ENCODE measurements at regions not wholly inside any gene's neighbourhood (a gene's known extent, or its start where the extent isn't known, plus 50 kb on each side); places are given as distances from the start of the nearest gene placed in this dataset.

DNA sequence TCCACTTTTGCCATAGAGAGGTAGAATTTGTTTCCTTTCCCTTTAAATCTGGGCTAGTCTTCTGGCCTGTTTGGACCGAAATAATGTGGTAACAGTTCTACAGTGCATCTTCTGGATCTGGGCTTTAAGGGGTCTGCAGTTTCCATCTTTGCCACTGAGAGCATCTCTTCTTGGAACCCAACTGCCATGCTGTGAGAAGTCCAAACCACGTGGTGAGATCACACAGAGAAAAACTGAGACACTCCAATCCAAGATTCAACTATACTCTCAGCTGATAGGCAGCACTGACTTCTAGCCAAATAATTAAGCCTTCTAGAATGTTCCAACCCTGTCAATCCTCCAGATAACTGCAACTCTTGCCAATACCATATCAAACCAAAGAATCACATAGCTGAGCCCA is 261.1 kb downstream of the INSIG2 start:
- DNase-seq (ENCODE audit: low read depth in 3 of 3, low spot score in 1 of 3) = no peak

DNA sequence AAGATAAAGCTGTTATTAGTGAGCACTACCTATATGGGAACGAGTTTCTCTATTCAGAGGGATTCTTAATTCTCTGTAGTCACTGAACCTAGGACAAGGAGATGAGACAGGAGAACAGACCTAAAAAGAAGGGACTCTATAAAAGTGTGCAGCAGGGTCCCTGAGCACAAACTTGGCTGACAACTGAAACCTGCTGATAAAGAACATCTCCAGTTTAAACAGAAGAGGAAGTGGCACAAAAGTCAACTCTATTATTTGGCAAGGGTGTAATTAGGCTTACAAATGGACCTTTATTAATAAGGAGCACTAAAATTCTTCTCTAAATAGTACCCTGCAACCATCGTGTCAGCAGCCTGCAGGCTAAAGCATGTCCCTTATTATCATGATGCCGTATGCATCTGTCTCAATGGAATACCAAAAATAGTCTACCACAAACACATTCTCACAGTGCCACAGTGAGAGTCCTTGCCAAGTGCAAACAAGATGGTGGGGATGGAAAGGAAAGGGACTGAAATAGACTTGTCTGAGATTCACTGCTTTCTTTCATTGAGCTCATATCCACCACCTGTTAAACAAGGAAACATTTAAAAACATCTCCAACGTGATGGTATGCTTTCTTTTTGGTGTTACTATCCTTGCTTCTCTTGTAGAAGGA is 260.2 kb downstream of the INSIG2 start:
- no peak for DNase-seq (ENCODE audit: low read depth in 3 of 3, low spot score in 1 of 3)

DNA sequence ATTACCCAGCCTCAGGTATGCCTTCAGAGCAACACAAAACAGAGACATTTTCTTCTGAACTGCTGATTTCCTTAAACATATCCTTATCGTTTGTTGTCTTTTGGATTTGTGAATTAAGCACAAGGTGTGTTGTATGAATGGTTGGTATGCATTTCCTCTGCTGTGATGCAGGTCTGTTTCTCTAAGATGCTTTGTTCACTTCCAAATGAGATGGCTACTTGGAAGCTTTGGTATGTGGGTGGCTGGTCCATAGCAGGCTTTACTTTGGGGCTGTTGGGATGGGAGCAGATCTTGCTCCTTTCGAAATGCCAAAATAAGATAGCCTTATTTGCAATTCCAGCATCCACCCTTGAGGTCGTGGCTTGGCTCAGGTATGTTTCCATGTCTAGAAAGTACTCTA is 257.2 kb downstream of the INSIG2 start:
- DNase-seq (ENCODE audit: low read depth in 3 of 3, low spot score in 1 of 3) = no peak

DNA sequence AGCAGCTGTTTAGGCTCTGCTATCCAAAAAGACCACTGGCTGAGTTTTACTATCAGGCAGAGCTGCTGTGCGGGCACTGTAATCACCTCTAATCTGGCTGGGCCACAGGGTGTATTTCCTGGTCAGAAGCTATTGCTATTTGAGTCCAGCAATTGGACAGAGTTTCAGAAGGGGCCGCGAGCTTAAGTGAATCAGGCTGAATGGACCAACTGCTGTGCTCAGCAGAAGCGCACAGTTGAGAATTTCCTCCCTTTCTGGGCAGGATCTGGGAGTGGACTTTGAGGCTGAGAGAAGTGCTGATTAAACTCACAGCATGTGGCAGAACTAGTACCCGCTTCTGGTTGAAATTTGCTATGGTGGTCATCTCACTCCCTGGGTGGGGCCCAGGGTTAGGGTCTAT is 251.8 kb downstream of the INSIG2 start:
- no peak for DNase-seq (ENCODE audit: low read depth in 3 of 3, low spot score in 1 of 3)

DNA sequence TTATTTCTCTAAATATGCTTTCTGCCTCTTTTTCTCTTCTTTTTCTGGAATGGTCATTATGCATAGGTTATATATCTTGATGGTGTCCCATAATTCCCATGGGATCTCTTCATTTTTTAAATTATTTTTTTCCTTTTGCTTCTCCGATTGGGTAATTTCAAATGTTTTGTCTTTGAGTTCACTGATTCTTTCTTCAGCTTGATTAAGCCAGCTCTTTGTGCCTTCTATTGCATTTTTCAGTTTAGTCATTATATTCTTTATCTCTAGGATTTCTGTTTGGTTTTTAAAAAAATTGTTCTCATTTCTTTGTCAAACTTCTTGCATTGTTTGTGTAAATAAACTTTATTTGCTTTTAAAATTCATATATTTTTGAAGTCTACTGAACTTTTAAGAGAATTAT is 251.1 kb downstream of the INSIG2 start:
- DNase-seq (ENCODE audit: low read depth in 3 of 3, low spot score in 1 of 3) = no peak

DNA sequence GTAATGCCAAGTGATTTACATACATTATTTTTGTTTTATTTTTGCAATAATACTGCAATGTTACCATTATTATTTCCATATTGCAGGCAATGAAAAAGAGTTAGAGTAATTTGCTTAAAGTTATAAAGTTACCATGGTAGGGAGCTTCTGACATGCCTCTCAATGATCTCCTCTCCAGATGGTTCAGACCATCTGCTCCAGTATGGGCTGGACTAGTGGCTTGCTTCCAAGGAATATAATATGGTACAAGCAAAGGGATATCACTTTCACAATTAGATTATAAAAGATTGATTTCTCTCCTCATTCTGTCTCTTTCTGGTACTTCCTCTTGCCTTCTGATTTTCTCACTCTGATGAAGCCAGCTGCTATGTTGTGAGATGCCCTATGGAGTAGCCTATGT is 245.4 kb downstream of the INSIG2 start:
- no peak for DNase-seq (ENCODE audit: low read depth in 3 of 3, low spot score in 1 of 3)

DNA sequence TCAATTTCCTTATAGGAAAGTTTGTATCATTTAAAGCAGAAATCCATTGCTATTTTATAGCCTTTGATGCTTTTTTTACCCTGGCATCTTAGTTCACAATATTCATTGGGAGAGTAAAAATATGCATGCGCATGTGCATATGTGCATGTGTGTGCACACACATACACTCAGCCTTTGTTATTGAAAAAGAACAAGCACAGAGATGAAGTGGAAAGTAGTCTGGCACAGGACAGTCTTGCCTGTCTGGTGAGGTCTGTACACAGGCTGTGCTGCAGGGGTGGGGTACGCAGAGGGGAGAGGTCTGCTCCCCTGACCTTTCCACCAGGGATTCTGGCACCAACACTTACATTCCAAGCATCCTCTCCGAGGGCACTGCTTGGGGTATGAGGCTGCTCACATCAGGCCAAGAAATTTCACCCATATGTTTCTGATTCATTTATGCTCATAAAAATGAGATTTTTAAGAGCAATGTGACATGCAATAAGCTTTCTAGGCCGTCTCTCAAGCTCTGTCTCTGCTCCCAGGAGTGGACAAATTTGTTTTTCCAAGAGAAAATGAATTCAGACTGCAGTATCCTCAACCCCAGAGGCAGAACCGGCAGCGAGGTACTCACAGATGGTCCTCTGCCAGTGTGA is 237.2 kb downstream of the INSIG2 start:
- DNase-seq (ENCODE audit: low read depth in 3 of 3, low spot score in 1 of 3) = no peak

DNA sequence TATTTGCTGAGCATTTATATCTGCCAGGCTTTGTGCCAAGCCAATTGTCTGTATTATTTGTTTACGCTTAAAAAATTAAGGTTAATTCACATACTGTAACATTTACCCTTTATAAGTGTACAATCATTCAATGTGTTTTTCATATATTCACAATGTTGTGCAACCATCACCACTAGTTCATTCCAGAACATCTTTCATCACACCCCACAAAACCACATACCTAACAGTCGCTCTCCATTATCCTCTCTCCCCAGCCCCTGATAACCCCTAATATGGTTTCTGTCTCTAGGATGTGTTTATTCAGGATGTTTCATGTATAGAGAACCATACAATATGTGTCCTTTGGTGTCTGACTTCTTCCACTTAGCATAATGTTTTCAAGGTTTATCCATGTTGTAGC is 234.1 kb downstream of the INSIG2 start:
- no peak for DNase-seq (ENCODE audit: low read depth in 3 of 3, low spot score in 1 of 3)

DNA sequence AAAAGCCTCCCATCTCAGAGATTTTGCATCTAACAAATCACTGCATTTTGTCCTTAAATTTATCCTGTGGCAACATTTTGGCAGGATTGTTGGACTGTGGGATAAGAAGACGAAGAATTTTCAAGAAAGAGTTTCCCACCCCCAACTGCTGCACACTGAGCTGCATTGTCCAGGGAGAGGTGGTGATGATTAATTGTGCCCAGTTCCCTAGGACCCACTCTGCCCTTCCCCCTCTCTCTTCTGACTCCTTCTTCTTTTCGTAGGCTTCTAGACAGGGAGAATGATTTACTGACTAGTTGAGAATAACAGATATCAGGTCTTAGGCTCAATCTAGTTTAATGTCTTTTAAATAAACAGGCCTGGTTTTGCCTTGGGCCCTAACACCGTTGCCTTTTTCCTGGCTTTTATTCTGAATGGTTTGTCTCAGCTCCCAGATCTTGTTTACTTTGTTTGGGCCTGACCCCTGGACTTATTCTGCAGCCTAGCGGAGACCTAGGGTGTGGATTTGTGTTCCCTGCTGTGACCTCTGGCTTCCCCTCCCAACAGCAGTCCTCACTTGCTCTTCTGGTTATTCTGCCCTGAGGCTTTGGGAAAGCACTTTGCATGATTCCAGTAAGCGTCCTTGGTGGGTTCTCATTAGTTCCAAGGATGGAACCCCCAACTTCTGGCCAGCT is 233.3 kb downstream of the INSIG2 start:
- no peak for DNase-seq (ENCODE audit: low read depth in 3 of 3, low spot score in 1 of 3)

DNA sequence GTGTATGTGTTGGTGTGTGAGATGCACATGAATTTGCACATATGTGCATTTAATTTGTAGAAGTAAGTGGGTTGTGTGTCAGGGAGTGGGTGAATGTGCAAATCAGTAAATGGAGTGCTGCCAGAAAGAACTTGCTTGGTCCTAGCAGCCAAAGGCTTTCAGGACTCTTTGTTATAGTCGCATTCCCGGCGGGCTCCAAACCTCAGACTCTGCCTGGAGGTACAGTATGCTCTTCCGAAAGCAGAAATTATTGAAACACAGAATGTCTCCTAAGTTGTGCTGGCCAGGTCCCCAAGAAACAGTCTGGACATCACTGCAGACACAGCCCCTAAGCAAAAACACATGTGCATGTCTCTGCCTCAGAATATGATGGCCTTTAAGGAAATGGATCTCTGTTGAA is 232.4 kb downstream of the INSIG2 start:
- DNase-seq (ENCODE audit: low read depth in 3 of 3, low spot score in 1 of 3) = no peak

DNA sequence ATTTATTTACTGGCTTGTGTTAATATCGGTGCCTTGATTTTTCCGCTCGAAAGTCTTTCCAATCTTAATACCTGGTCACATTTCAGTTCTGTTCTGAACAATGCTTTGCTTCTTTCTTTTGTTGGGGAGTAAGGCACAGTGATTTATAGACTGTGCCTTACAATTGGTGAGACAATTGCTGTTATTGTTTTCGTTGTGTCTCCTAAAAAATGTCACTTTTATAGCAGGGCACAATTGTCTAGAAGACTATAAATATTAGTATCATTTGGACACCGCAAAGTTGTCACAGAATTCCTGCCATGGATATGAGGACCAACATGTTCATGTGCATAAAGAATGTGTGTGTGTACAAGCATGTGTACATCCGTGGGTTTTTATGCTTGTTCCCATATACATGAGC is 231.9 kb downstream of the INSIG2 start:
- no peak for DNase-seq (ENCODE audit: low read depth in 3 of 3, low spot score in 1 of 3)

DNA sequence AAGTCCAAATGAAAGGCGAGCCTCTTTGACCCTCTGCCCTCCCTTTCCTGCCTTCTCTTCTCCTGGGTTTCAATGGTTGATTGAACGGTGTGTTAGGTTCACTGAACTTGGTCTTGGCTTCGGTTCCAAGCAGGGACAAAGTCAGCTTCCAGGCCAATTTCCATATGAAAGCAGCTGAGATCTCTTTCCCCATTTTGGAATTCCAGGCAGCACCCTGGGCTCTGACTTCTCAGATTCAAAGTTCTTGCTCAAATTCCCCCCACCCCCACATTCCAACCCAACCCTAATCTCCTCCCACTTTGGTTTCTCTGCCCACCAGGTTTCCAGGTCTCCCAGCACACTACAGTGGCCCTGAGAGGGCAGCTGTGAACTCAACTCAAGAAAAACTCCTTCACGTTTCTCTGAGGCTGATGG is 231.0 kb downstream of the INSIG2 start:
- DNase-seq (ENCODE audit: low read depth in 3 of 3, low spot score in 1 of 3) = no peak

DNA sequence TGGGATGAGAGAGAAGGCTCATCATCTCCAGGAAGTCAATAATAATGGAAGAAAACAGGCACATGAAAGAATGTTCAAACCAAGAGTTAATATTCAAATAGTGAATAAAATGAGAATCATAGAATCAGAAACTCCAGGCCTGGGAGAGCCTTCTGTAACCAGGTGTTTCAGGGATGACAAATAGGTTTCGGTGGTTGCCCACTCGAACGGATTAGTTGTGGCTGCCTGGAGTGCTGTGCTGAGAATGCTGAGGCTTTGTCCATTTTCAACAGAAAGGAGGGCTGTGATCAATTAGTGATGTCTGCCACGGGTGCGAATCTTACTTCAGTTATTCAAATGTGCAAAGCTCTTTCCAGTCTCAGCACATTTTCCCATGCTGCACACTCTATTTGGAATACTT is 227.3 kb downstream of the INSIG2 start:
- no peak for DNase-seq (ENCODE audit: low read depth in 3 of 3, low spot score in 1 of 3)

DNA sequence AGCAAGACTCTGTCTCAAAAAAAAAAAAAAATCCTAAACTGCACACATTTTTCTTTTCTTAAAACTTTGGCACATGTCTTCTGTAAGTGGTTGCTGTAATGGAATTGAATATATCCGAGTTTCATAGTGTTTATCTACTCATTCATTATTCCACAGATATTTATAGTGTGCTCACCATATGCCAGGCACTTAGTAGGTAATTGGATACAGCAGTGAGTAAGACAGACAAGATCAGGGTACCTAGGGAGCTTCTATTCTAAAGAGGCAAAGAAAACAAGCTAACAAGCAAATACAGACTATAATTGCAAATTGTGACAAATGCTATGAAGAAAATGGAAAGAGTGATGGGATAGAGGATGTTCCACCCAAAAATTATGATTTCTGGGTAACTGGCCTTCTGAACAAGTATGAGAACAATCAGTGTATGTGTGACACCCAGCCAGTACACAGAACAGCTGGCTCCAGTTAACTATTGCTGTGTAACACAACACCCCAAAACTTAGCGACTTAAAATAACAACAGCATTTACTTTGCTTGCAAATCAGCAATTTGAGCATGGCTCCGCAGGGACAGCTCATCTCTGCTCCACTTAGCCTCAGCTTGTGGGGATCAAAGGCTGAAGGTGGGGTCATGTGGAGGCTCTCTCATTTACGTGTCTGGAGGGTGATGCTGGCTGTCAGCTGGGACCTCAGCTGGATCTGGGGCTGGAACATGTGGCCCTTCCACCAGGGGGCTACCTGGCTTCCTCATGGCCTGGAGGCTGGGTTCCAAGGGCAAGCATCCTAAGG is 224.9 kb downstream of the INSIG2 start:
- no peak for DNase-seq (ENCODE audit: low read depth in 3 of 3, low spot score in 1 of 3)

DNA sequence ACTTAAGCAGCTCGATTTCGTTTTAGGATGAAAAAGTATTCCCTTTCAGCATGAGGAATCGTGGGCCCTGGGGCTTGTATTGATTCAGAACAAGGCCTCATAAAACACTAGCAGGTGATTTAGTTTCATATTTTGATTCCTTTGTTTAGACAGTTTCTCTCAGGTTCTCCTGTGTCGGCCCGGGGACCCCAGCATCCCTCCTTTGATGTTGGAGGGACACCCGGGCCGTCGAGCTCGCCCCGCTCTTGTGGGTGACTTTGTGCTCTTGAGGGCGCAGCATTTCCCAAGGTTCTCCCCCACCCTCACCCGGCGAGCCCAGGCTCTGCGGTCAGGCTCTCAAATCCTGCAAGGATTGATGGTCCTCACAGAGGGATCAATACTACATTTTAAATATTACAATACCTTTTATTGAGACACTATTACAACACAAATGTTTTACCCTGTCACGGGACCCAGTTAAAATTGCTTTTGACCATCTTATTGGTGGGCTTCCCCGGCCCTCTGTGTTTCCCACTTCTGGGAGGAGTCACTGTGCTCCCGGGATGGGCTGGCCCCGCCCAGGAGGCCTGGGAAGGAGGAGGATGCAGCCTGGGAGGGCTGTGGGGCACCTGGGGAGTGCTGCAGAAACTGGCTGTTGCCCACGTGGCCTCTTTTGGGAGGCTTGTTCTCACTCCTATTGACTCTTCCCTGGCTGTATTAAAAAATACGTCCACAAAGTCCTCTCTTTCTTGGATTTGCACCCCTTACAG is 222.6 kb downstream of the INSIG2 start:
- DNase-seq (ENCODE audit: low read depth in 3 of 3, low spot score in 1 of 3) = no peak

DNA sequence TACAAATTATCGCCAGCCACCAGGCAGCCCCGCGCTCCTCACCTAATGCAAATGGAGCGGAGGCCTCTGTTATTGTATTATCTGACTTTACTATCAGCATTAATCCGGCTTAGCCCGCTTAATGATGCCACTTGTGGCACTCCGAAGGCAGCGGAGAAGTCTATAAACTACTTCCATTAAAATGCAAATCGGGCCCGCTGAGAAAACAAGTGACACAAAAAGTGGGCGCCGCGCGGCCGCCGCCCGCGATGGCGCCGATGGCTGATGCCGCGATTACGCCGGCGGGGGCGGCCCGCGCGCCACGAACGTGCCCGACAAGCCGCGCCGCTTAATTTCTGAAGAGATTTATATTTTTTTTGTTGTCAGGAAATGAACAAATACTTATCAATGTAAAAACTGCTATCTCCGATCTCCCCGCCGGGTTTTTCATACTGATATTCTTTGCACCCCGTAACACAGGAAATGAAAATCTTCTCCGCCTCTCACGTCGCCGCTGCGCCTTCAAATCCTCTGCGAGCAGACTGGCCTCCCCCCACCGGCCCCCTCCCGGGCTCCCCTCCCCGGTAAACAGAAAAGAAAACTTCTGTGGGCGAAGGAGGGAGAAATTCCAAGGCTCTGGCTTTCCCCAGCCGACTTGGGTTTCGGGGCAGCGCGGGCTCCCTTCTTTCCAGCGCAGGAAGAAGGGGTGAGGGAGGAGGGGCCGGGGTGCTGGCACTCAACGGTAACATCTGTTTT is 221.8 kb downstream of the INSIG2 start:
- DNase-seq (ENCODE audit: low read depth in 3 of 3, low spot score in 1 of 3) = peak; percentile 2 to 50 (median 19)

DNA sequence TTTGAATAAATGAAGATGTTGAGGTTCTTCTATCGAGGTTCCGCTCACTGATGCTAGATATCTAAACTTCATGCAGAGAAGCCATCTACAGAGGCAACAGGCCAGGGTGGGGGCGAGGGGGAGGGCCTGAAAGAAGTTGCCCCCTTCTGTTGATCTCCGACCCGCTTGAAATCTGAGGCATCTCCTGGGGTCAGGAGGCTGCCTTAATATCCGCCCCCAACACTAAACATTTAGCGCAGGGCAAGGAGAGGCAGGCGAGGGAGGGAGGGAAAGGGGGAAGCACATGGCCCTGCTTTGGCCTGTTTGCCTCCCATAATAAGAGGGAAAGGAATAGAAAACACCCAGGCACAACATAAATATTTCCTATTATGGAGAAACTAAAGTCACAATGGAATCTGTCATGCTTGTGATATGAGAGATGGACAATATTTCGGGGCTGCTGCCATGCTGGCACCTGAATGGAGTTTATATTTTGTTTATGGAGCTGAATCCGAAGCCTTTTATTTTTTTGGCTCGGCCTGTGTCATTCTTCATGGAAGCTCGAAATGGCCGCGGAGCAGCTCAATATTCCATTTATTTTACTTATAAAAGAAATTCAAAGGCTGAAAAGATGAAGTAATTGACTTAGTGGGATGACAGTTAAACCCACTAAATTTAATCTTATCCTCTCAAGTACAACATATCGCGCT is 221.1 kb downstream of the INSIG2 start:
- DNase-seq (ENCODE audit: low read depth in 3 of 3, low spot score in 1 of 3) = no peak

DNA sequence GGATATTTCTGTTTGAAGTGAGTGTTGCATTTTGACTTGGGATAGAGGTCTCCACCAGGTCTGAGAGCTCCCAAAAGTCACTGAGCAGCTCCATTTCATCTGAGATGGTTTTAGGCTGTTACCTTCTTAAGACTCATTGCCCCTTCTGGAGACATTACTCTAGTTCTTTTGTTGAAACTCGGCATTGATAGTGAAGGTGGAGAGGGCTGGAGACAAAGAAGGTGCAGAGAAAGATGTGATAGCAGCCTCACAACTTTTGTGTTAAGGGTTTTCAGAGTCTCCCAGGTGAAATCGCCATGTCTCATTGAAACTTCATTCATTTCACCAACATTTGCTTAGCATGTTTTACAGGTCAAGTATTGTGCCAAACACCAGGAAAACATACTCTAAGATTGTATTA is 219.6 kb downstream of the INSIG2 start:
- no peak for DNase-seq (ENCODE audit: low read depth in 3 of 3, low spot score in 1 of 3)

DNA sequence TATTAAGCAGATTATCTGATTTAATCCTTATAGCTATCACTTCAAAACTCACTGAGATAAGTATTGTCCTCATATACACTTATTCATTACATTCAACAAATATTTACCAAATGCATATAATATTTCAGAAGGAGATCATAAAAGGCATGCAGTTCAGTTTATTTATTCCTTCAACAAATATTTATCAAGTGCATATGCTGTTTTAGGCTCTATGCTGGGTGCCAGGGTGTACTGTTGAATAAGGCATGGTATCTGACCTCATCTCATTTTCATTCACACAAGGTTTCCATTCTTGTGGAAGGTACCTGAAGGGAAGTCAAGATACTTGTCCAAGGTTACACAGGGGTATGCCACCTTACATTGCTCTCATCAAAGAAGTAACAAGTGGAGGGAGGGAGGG is 213.0 kb downstream of the INSIG2 start:
- no peak for DNase-seq (ENCODE audit: low read depth in 3 of 3, low spot score in 1 of 3)

DNA sequence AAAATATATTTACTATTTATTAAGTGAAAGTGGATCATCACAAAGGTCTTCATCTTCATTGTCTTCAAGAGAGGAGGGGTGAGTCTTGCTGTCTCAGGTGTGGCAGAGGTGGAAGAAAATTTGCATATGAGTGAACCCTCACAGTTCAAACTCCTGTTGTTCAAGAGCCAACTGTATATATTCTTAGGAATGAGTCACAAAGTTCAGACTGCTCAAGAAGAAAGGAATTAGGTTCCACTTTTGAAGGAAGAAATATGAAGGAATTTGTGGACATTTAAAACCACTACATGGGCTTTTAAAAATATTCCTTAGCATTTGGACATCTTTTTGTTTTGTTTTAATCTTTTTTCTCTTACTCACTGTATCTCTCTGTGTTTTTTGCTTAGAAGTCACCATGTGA is 212.6 kb downstream of the INSIG2 start:
- no peak for DNase-seq (ENCODE audit: low read depth in 3 of 3, low spot score in 1 of 3)

All from stimulated activated CD4-positive, alpha-beta T cell treated with anti-CD3 and anti-CD28 coated beads, TNF-alpha, amount 100 ng/mL, for 1 hour (primary cell).